ENCODE measurements at regions not wholly inside any gene's neighbourhood (a gene's known extent, or its start where the extent isn't known, plus 50 kb on each side); places are given as distances from the start of the nearest gene placed in this dataset.

DNA sequence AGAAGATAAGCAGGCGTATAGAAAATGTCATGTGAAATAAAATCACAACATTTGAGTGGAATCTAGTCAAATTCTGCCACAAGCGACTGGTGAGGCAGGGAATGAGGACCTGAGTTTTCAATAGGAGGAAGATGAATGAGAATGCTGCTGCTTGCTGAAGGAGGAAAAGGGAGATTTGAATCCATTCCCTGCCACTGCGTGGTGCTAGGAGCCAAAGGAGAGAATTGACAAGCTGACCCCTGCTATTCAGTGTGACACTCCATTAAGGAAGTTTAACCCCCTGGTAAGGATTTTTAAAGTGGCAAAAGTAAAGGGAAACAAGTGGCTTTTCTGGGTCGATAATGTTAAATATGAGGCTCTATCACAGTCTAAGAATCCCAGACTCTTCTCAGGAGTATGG, 314.0 kb downstream of the NAF1 start:
- TF ChIP-seq EZH2 (optimal IDR thresholded peaks at IDR 0.05; ENCODE audit: low read depth, low read length) (no peak), EZH2phosphoT487 (IDR thresholded peaks at IDR 0.05; ENCODE audit: low read length) (no peak)
- TF ChIP-seq, protein P1, sequence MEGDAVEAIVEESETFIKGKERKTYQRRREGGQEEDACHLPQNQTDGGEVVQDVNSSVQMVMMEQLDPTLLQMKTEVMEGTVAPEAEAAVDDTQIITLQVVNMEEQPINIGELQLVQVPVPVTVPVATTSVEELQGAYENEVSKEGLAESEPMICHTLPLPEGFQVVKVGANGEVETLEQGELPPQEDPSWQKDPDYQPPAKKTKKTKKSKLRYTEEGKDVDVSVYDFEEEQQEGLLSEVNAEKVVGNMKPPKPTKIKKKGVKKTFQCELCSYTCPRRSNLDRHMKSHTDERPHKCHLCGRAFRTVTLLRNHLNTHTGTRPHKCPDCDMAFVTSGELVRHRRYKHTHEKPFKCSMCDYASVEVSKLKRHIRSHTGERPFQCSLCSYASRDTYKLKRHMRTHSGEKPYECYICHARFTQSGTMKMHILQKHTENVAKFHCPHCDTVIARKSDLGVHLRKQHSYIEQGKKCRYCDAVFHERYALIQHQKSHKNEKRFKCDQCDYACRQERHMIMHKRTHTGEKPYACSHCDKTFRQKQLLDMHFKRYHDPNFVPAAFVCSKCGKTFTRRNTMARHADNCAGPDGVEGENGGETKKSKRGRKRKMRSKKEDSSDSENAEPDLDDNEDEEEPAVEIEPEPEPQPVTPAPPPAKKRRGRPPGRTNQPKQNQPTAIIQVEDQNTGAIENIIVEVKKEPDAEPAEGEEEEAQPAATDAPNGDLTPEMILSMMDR (IDR thresholded peaks at IDR 0.05; ENCODE audit: low read length) = no peak
